ENCODE measurements at regions not wholly inside any gene's neighbourhood (a gene's known extent, or its start where the extent isn't known, plus 50 kb on each side); places are given as distances from the start of the nearest gene placed in this dataset.

DNA sequence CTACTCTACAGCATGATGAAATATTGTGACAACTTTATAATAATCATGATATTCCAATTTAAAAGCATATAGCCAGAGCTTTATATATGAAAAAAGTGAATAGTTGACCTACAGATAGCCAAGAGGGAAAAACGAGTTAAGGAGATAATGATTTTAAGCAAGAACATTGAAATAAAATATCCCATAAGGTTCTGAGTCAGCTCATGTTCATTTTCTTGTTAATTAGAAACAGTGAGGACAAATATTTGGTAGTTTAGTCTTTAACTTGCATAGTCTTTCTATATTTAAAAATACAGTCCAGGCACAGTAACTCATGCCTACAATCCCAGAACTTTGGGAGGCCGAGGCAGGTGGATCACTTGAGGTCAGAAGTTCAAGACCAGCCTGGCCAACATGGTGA, 55.8 kb upstream of the CDH6 start:
- no peak for DNase-seq (ENCODE audit: extremely low spot score in 2 of 2)
- Histone ChIP-seq H3K27me3 (no peaks in the 10 kb centered on the region), H3K4me1 (no peaks in the 10 kb centered on the region), H3K9me3 (no peaks in the 10 kb centered on the region), H3K27ac (no peak overlapping the region), H3K36me3 (no peaks in the 10 kb centered on the region), H3K4me3 (no peak overlapping the region)
- TF ChIP-seq POLR2AphosphoS5 (IDR thresholded peaks at IDR 0.05; ENCODE audit: insufficient read depth in 1 of 2, low read depth in 1 of 2) (no peak), CTCF (IDR thresholded peaks at IDR 0.05) (no peak), POLR2A (IDR thresholded peaks at IDR 0.05) (no peak)
- intact Hi-C loops (cut with DNase I) = no loop called here

DNA sequence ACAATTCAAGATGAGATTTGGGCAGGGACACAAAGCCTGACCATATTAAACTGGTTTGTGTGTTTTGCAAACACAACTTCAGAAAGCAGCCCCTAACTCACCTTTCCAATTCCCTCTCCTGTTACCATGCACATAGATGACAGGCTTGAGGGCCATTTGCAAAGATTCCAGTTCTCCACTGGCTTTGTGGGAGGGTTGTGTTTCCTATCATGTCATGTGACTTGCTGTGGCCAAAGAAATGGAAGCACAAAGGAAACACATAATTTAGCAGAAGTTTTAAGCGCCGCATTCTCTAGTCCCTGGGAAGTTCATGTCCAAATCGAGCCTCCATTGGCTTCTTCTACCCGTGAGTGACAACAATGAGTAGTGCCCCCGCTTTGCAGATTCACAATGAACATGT, 57.9 kb upstream of the CDH6 start:
- no peak for DNase-seq (ENCODE audit: extremely low spot score in 2 of 2)
- no peaks in the 10 kb centered on the region for H3K36me3 ChIP-seq
- H3K4me3 ChIP-seq = no peak overlapping the region
- no peaks in the 10 kb centered on the region for H3K4me1 ChIP-seq
- H3K27me3 ChIP-seq = no peaks in the 10 kb centered on the region
- no peak overlapping the region for H3K27ac ChIP-seq
- no peak for TF ChIP-seq CTCF (IDR thresholded peaks at IDR 0.05)
- no peak for TF ChIP-seq POLR2A (IDR thresholded peaks at IDR 0.05)
- TF ChIP-seq POLR2AphosphoS5 (IDR thresholded peaks at IDR 0.05; ENCODE audit: insufficient read depth in 1 of 2, low read depth in 1 of 2) = no peak
- intact Hi-C loops (cut with DNase I) = no loop called here
- H3K9me3 ChIP-seq = no peaks in the 10 kb centered on the region

DNA sequence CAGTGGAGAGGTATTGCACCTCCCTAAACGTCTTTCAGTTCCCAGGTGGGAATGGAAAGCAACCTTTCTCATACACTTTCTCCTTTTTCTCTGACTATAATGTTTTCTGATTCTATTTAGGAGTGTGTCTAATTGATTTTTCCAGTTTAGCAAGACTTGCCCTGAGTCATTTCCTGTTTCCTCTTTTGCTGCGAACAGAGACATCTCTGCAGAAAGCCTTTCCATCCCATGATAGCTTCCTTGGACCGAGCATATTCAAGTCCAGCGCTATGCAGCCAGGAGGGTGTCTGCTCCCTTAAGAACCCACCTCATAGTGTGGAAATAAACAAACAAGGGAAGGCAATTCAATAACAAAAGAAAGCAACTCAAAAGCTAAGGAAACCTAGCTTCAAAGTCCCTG, 60.0 kb upstream of the CDH6 start:
- Histone ChIP-seq H3K36me3 (no peaks in the 10 kb centered on the region), H3K27ac (no peak overlapping the region), H3K9me3 (no peaks in the 10 kb centered on the region), H3K4me1 (no peaks in the 10 kb centered on the region), H3K27me3 (no peaks in the 10 kb centered on the region), H3K4me3 (no peak overlapping the region)
- TF ChIP-seq POLR2A (IDR thresholded peaks at IDR 0.05) = no peak
- no peak for TF ChIP-seq POLR2AphosphoS5 (IDR thresholded peaks at IDR 0.05; ENCODE audit: insufficient read depth in 1 of 2, low read depth in 1 of 2)
- no peak for TF ChIP-seq CTCF (IDR thresholded peaks at IDR 0.05)
- intact Hi-C loops (cut with DNase I) = no loop called here
- DNase-seq (ENCODE audit: extremely low spot score in 2 of 2) = no peak

- intact Hi-C loops (cut with DNase I) = no loop called here
- TF ChIP-seq POLR2A (IDR thresholded peaks at IDR 0.05) (no peak), POLR2AphosphoS5 (IDR thresholded peaks at IDR 0.05; ENCODE audit: insufficient read depth in 1 of 2, low read depth in 1 of 2) (no peak), CTCF (IDR thresholded peaks at IDR 0.05) (no peak)
- H3K9me3 ChIP-seq = no peaks in the 10 kb centered on the region
- no peaks in the 10 kb centered on the region for H3K4me1 ChIP-seq
- DNase-seq (ENCODE audit: extremely low spot score in 2 of 2) = no peak
- no peak overlapping the region for H3K27ac ChIP-seq
- no peaks in the 10 kb centered on the region for H3K27me3 ChIP-seq
- H3K36me3 ChIP-seq = no peaks in the 10 kb centered on the region
- no peak overlapping the region for H3K4me3 ChIP-seq
Measured at GRCh38 chr5:31131381-31131891, 62.0 kb upstream of the CDH6 start.

DNA sequence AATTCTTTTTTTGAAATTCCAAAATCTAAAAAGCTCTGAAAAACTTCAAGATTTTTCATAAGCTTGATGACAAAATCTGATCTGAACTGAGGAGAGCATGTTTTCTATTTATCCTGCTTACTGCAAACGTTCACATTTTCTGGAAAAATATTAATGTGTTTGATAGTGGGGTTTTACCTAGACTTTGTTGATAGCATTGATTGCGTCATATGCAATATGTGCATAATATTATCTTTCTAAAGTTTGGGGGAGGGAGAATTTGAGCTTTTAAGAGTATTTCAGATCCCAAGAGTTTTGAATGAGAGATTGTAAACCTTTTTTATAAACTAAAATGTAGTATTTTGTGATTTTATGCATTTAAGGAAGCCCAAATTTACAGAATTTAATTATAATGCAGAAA, 62.8 kb upstream of the CDH6 start:
- no peak overlapping the region for H3K4me3 ChIP-seq
- TF ChIP-seq POLR2A (IDR thresholded peaks at IDR 0.05) = no peak
- no peak for TF ChIP-seq CTCF (IDR thresholded peaks at IDR 0.05)
- no peak for TF ChIP-seq POLR2AphosphoS5 (IDR thresholded peaks at IDR 0.05; ENCODE audit: insufficient read depth in 1 of 2, low read depth in 1 of 2)
- no peak overlapping the region for H3K27ac ChIP-seq
- no peaks in the 10 kb centered on the region for H3K4me1 ChIP-seq
- no peaks in the 10 kb centered on the region for H3K9me3 ChIP-seq
- intact Hi-C loops (cut with DNase I) = no loop called here
- H3K27me3 ChIP-seq = no peaks in the 10 kb centered on the region
- no peaks in the 10 kb centered on the region for H3K36me3 ChIP-seq
- no peak for DNase-seq (ENCODE audit: extremely low spot score in 2 of 2)
